22Rv1 (cell line): ENCODE measurements at regions not wholly inside any gene's neighbourhood (a gene's known extent, or its start where the extent isn't known, plus 50 kb on each side); places are given as distances from the start of the nearest gene placed in this dataset.

Experiments
- CTCF ChIP-seq: fragments of 450-650 bp; IDR thresholded peaks from 2 replicates; pipeline ENCODE4 v1.5.1; 2017; ENCODE audit warnings: mild to moderate bottlenecking
- ZFX ChIP-seq: fragments of 450-650 bp; IDR thresholded peaks from 2 replicates; pipeline ENCODE4 v1.6.1; 2017; ENCODE audit warnings: antibody characterized with exemption, borderline replicate concordance

GRCh38 chr11:119782739-119783072 lies 53.7 kb upstream of the NECTIN1 start:
- TF ChIP-seq CTCF = no peak
- no peak for TF ChIP-seq ZFX
